ENCODE measurements at regions not wholly inside any gene's neighbourhood (a gene's known extent, or its start where the extent isn't known, plus 50 kb on each side); places are given as distances from the start of the nearest gene placed in this dataset.

DNA sequence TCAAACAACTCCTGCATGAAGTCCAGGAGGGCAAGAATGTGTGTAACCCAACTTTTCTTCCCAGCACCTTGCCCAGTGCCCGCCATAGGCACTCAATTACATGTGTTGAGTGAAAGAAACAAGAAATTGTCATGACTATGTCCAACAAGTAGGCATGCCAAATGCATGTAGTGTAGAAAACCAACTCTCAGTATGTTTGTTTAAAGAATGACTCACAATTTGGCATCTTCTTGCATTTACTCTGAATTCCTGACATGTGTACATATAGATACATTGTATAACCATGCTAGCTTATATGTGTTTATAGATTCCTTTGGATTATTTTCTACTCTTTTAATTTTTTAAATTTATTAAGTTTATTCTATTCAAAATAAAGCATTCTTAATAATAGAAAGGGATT, 305.0 kb downstream of the EFNB2 start:
- Histone ChIP-seq H3K36me3 (ENCODE audit: insufficient read depth, low read length) (no peaks in the 10 kb centered on the region), H3K27ac (ENCODE audit: low read length) (no peak overlapping the region), H3K9me3 (ENCODE audit: insufficient read depth, low read length, severe bottlenecking) (no peaks in the 10 kb centered on the region), H2AFZ (ENCODE audit: low read depth, low read length) (no peak overlapping the region), H3K4me3 (ENCODE audit: low read depth in 1 of 2, low read length in 2 of 2) (no peak overlapping the region), H4K20me1 (ENCODE audit: insufficient read depth, low read length) (no peaks in the 10 kb centered on the region), H3K79me2 (ENCODE audit: insufficient read depth, low read length) (no peaks in the 10 kb centered on the region), H3K27me3 (ENCODE audit: insufficient read depth, low read length, poor library complexity) (no peaks in the 10 kb centered on the region), H3K9ac (ENCODE audit: low read depth, low read length) (no peak overlapping the region), H3K4me2 (ENCODE audit: insufficient read depth, low read length) (no peak overlapping the region), H3K4me1 (ENCODE audit: insufficient read depth, low read length) (no peaks in the 10 kb centered on the region)
- DNase-seq (no peak), ATAC-seq (ENCODE audit: insufficient read depth, low read depth) (no peak)
- TF ChIP-seq, protein P1, sequence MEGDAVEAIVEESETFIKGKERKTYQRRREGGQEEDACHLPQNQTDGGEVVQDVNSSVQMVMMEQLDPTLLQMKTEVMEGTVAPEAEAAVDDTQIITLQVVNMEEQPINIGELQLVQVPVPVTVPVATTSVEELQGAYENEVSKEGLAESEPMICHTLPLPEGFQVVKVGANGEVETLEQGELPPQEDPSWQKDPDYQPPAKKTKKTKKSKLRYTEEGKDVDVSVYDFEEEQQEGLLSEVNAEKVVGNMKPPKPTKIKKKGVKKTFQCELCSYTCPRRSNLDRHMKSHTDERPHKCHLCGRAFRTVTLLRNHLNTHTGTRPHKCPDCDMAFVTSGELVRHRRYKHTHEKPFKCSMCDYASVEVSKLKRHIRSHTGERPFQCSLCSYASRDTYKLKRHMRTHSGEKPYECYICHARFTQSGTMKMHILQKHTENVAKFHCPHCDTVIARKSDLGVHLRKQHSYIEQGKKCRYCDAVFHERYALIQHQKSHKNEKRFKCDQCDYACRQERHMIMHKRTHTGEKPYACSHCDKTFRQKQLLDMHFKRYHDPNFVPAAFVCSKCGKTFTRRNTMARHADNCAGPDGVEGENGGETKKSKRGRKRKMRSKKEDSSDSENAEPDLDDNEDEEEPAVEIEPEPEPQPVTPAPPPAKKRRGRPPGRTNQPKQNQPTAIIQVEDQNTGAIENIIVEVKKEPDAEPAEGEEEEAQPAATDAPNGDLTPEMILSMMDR (IDR thresholded peaks at IDR 0.05; ENCODE audit: borderline replicate concordance, extremely low read depth, low read length, poor library complexity, severe bottlenecking) = no peak
- no peak for TF ChIP-seq EZH2 (IDR thresholded peaks at IDR 0.05; ENCODE audit: borderline replicate concordance, low read depth, low read length, severe bottlenecking)

DNA sequence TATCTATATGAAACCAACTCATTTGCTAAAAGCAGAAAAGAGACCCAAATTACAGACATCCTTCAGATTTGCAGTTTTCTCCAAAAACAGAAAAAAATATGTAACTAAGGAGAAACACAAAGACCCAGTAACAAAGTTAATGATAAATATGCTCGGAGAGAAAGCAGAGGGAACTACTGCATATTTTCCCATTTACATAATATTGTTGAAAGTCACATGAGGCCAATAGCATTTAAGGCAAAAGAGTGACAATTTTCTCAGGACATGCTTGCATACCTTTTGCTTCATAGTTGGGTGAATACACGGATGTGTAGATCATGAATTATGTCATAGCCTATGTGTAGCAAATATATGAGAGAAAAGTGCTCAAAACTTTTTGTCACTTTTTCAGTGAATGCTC, 310.3 kb downstream of the EFNB2 start:
- H3K4me3 ChIP-seq (ENCODE audit: low read depth in 1 of 2, low read length in 2 of 2) = no peak overlapping the region
- H3K36me3 ChIP-seq (ENCODE audit: insufficient read depth, low read length) = no peaks in the 10 kb centered on the region
- H3K27ac ChIP-seq (ENCODE audit: low read length) = no peak overlapping the region
- H3K4me2 ChIP-seq (ENCODE audit: insufficient read depth, low read length) = no peak overlapping the region
- TF ChIP-seq, protein P1 (IDR thresholded peaks at IDR 0.05; ENCODE audit: borderline replicate concordance, extremely low read depth, low read length, poor library complexity, severe bottlenecking) = no peak
- no peak for TF ChIP-seq EZH2 (IDR thresholded peaks at IDR 0.05; ENCODE audit: borderline replicate concordance, low read depth, low read length, severe bottlenecking)
- DNase-seq = no peak
- H3K79me2 ChIP-seq (ENCODE audit: insufficient read depth, low read length) = no peaks in the 10 kb centered on the region
- no peaks in the 10 kb centered on the region for H3K27me3 ChIP-seq (ENCODE audit: insufficient read depth, low read length, poor library complexity)
- no peaks in the 10 kb centered on the region for H4K20me1 ChIP-seq (ENCODE audit: insufficient read depth, low read length)
- H3K9ac ChIP-seq (ENCODE audit: low read depth, low read length) = no peak overlapping the region
- H2AFZ ChIP-seq (ENCODE audit: low read depth, low read length) = no peak overlapping the region
- no peak for ATAC-seq (ENCODE audit: insufficient read depth, low read depth)
- H3K4me1 ChIP-seq (ENCODE audit: insufficient read depth, low read length) = peaks cover 18% of the 10 kb centered on the region
- no peaks in the 10 kb centered on the region for H3K9me3 ChIP-seq (ENCODE audit: insufficient read depth, low read length, severe bottlenecking)

DNA sequence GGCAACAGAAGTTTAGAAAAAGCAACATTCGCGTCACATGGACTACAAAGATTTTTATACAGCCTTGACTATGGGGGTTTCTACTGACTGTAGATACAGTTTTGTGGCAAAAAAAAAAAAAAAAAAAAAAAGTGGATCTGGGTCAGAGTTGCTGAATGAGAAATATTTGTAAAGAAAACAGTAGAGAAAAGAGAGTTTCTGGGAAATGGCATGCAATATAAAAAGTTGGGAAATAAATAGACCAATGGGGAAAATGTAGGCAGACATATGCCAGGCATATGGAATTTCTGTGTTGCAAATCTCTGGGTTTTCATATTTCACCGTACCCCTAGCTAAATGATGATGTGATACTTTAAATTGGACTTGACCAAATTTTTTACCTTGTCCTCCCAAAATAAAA, 315.3 kb downstream of the EFNB2 start:
- Histone ChIP-seq H3K4me2 (ENCODE audit: insufficient read depth, low read length) (no peak overlapping the region), H3K27ac (ENCODE audit: low read length) (no peak overlapping the region), H3K9me3 (ENCODE audit: insufficient read depth, low read length, severe bottlenecking) (no peaks in the 10 kb centered on the region), H3K4me3 (ENCODE audit: low read depth in 1 of 2, low read length in 2 of 2) (no peak overlapping the region), H3K36me3 (ENCODE audit: insufficient read depth, low read length) (no peaks in the 10 kb centered on the region), H3K27me3 (ENCODE audit: insufficient read depth, low read length, poor library complexity) (no peaks in the 10 kb centered on the region), H3K9ac (ENCODE audit: low read depth, low read length) (no peak overlapping the region), H2AFZ (ENCODE audit: low read depth, low read length) (no peak overlapping the region), H4K20me1 (ENCODE audit: insufficient read depth, low read length) (no peaks in the 10 kb centered on the region), H3K79me2 (ENCODE audit: insufficient read depth, low read length) (no peaks in the 10 kb centered on the region), H3K4me1 (ENCODE audit: insufficient read depth, low read length) (peaks cover 20% of the 10 kb centered on the region)
- DNase-seq = no peak
- ATAC-seq (ENCODE audit: insufficient read depth, low read depth) = no peak
- TF ChIP-seq, protein P1 (IDR thresholded peaks at IDR 0.05; ENCODE audit: borderline replicate concordance, extremely low read depth, low read length, poor library complexity, severe bottlenecking) = no peak
- no peak for TF ChIP-seq EZH2 (IDR thresholded peaks at IDR 0.05; ENCODE audit: borderline replicate concordance, low read depth, low read length, severe bottlenecking)
